Stimulated activated effector memory CD8-positive, alpha-beta T cell treated with anti-CD3 and anti-CD28 coated beads, Interleukin-12 subunit alpha, Interleukin-12 subunit beta, amount 100 ng/mL, for 72 hours (primary cell): ENCODE measurements at regions not wholly inside any gene's neighbourhood (a gene's known extent, or its start where the extent isn't known, plus 50 kb on each side); places are given as distances from the start of the nearest gene placed in this dataset.

Experiments used
- ATAC-seq: fragments of 150-1000 bp; cut with Tn5 transposase; 2 replicates; pipeline ENCODE4 v1.10.0; 2021
- DNase-seq, 2 donors: peaks; one replicate each; pipeline ENCODE4 v3.0.0; 2021 to 2022; ENCODE audit warnings: low spot score in 2 of 2
- H3K27ac Mint-ChIP-seq: one replicate; pipeline ENCODE4 v1.8.0; 2022; ENCODE audit warnings: mild to moderate bottlenecking, mixed read lengths
- H3K36me3 Mint-ChIP-seq: one replicate; pipeline ENCODE4 v1.8.0; 2022; ENCODE audit warnings: mild to moderate bottlenecking, mixed read lengths
- H3K4me1 Mint-ChIP-seq: one replicate; pipeline ENCODE4 v1.8.0; 2022; ENCODE audit warnings: mixed read lengths
- H3K4me3 Mint-ChIP-seq: one replicate; pipeline ENCODE4 v1.8.0; 2022; ENCODE audit warnings: mild to moderate bottlenecking, mixed read lengths
- H3K9me3 Mint-ChIP-seq: one replicate; pipeline ENCODE4 v1.8.0; 2022; ENCODE audit warnings: mixed read lengths

DNA sequence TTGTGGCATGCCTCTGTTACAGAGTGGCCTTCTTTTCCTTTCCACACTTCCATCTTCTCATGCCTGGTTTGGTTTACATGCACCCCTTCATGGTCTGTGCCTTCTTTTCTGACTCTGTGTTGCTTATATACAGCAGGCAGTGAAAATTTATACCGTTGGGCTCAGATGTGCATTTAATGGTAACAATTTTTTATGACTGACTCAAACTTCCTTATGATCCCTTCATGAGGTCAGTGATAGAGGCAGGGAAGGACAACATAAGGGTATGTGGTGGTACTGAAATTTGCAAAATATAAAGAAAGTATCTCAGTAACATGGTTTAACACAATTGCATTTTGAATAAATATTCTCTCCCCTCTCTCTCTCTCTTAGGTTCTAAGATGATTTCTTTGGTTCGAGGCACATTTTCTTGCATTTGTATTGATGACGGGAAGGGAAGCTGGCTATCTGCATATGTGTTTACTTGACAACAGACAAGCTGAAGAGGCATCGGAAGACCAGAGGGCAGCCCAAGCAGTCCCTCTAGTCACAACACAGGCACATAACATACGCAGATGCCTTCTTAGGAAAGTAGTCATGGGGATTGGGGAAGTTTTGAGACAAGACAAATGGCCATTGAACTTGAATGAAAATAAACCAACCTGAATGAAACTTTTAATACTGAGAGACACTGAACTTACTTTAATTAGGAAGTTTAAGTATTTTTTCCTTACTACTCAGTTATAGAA, 163.3 kb upstream of the LEF1 start:
- no peak for ATAC-seq
- H3K27ac Mint-ChIP-seq: no peak overlapping the region
- no peaks in the 10 kb centered on the region for H3K36me3 Mint-ChIP-seq
- no peak overlapping the region for H3K4me3 Mint-ChIP-seq
- H3K9me3 Mint-ChIP-seq: no peaks in the 10 kb centered on the region
- no peak for DNase-seq
- H3K4me1 Mint-ChIP-seq: peaks cover 6% of the 10 kb centered on the region

- DNase-seq (no peak), ATAC-seq (no peak)
- Mint-ChIP-seq H3K4me3 (no peak overlapping the region), H3K36me3 (no peaks in the 10 kb centered on the region), H3K4me1 (peaks cover 6% of the 10 kb centered on the region), H3K27ac (no peak overlapping the region), H3K9me3 (no peaks in the 10 kb centered on the region)
Observed at GRCh38 chr4:108328383-108328732, 159.6 kb upstream of the LEF1 start.

- H3K4me1 Mint-ChIP-seq: peaks cover 6% of the 10 kb centered on the region
- no peaks in the 10 kb centered on the region for H3K36me3 Mint-ChIP-seq
- no peak overlapping the region for H3K27ac Mint-ChIP-seq
- no peak for ATAC-seq
- no peak for DNase-seq
- no peaks in the 10 kb centered on the region for H3K9me3 Mint-ChIP-seq
- H3K4me3 Mint-ChIP-seq: no peak overlapping the region
Observed at GRCh38 chr4:108327642-108328382, 159.1 kb upstream of the LEF1 start.

- Mint-ChIP-seq H3K36me3 (no peaks in the 10 kb centered on the region), H3K4me3 (no peak overlapping the region), H3K27ac (no peak overlapping the region), H3K4me1 (peaks cover 6% of the 10 kb centered on the region), H3K9me3 (peaks cover 4% of the 10 kb centered on the region)
- ATAC-seq (no peak), DNase-seq (no peak)
Observed at GRCh38 chr4:108325561-108325960, 156.8 kb upstream of the LEF1 start.

GRCh38 chr4:108324450-108324849, 155.7 kb upstream of the LEF1 start:
- no peaks in the 10 kb centered on the region for H3K36me3 Mint-ChIP-seq
- peaks cover 6% of the 10 kb centered on the region for H3K4me1 Mint-ChIP-seq
- no peak overlapping the region for H3K27ac Mint-ChIP-seq
- H3K9me3 Mint-ChIP-seq: peaks cover 4% of the 10 kb centered on the region
- DNase-seq (no peak), ATAC-seq (no peak)
- H3K4me3 Mint-ChIP-seq: no peak overlapping the region

DNA sequence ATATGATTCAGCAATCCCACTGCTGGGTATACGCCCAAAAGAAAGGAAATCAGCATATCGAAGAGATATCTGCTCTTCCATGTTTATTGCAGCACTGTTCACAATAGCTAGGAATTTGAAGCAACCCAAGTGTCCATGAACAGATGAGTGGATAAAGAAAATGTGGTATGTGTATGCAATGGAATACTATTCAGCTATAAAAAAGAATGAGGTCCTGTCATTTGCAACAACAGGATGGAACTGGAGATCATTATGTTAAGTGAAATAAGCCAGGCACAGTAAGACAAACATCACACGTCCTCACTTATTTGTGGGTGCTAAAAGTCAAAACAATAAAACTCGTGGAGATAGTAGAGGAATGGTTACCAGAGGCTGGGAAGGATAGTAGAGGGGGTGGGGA, 153.8 kb upstream of the LEF1 start:
- ATAC-seq: no peak
- Mint-ChIP-seq H3K36me3 (no peaks in the 10 kb centered on the region), H3K9me3 (peaks cover 4% of the 10 kb centered on the region), H3K27ac (no peak overlapping the region), H3K4me1 (no peaks in the 10 kb centered on the region), H3K4me3 (no peak overlapping the region)
- no peak for DNase-seq

GRCh38 chr4:108320061-108320460, 151.3 kb upstream of the LEF1 start:
- no peak for ATAC-seq
- Mint-ChIP-seq H3K9me3 (peaks cover 4% of the 10 kb centered on the region), H3K4me1 (no peaks in the 10 kb centered on the region), H3K4me3 (no peak overlapping the region), H3K27ac (no peak overlapping the region), H3K36me3 (no peaks in the 10 kb centered on the region)
- DNase-seq: no peak

- Mint-ChIP-seq H3K9me3 (peaks cover under 1% of the 10 kb centered on the region), H3K4me1 (no peaks in the 10 kb centered on the region), H3K4me3 (no peak overlapping the region), H3K27ac (no peak overlapping the region), H3K36me3 (no peaks in the 10 kb centered on the region)
- no peak for DNase-seq
- ATAC-seq: no peak
Observed at GRCh38 chr4:108317377-108317776, 148.6 kb upstream of the LEF1 start.

- no peak for DNase-seq
- no peak for ATAC-seq
- H3K4me1 Mint-ChIP-seq: no peaks in the 10 kb centered on the region
- H3K27ac Mint-ChIP-seq: no peak overlapping the region
- peaks cover 2% of the 10 kb centered on the region for H3K9me3 Mint-ChIP-seq
- no peak overlapping the region for H3K4me3 Mint-ChIP-seq
- no peaks in the 10 kb centered on the region for H3K36me3 Mint-ChIP-seq
Observed at GRCh38 chr4:108315694-108316093, 147.0 kb upstream of the LEF1 start.

GRCh38 chr4:108314900-108315589, 146.3 kb upstream of the LEF1 start:
- Mint-ChIP-seq H3K27ac (no peak overlapping the region), H3K36me3 (no peaks in the 10 kb centered on the region), H3K4me1 (no peaks in the 10 kb centered on the region), H3K9me3 (peaks cover 2% of the 10 kb centered on the region), H3K4me3 (no peak overlapping the region)
- ATAC-seq (no peak), DNase-seq (no peak)

DNA sequence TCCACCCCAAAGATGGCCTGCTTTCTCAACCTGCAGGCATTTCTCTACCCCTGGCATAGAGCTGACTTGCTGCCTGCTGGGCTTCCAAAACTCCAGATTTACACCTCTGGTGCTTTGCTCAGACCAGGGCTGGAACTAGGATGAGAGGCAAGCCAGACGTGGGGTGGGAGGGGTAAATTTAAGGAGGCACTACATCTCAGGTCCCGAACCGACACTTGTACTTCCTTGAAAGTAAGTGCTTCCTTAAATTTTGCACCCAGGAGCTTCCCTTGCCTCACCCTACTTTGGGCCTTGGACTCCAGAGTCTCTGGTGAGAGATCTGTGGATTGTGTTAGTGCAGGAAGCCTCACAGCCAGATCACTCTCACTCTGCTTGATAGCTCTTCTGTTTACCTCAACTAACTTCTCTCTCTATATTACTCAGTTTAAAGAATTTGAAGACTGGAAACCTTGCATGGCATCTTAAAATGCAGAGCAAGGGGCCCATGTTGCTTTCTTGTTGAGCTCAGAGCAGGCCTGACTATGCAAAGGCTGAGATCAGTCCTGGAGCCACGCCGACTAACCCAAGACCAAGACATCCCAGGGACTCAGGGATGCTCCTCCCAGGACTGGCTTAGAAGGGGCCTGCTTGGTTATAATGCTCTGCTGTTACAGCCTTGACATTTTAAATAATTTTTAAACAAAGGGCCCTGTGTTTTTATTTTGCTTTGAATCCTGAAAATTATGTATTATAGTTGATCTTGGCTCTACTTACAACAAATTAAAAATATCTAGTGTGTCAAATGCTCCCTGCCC, 145.0 kb upstream of the LEF1 start:
- Mint-ChIP-seq H3K4me1 (no peaks in the 10 kb centered on the region), H3K27ac (no peak overlapping the region), H3K9me3 (peaks cover 2% of the 10 kb centered on the region), H3K4me3 (no peak overlapping the region), H3K36me3 (no peaks in the 10 kb centered on the region)
- ATAC-seq: no peak
- no peak for DNase-seq

DNA sequence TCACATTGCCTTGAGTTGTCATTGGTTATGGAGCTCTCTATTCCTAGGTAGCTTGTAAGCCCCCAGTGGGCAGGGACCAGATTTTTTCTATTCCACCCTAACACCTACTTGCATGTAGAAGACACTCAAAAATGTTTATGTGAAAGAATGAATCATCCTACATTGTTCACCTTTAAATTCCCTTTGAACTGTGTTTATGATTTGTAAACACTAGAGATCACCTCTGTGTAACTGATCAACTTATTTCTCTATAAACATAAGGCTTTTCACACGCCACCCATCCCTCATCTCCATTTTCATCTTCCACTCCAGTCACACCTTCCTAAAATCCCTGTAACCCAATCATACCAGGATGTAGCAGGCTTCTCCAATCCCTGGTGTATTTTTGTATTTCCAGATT, 142.6 kb upstream of the LEF1 start:
- no peak overlapping the region for H3K4me3 Mint-ChIP-seq
- no peak for ATAC-seq
- no peak overlapping the region for H3K27ac Mint-ChIP-seq
- no peaks in the 10 kb centered on the region for H3K4me1 Mint-ChIP-seq
- peaks cover 2% of the 10 kb centered on the region for H3K9me3 Mint-ChIP-seq
- no peaks in the 10 kb centered on the region for H3K36me3 Mint-ChIP-seq
- DNase-seq: no peak

GRCh38 chr4:108303488-108304177, 134.9 kb upstream of the LEF1 start:
- DNase-seq: no peak
- Mint-ChIP-seq H3K4me1 (no peaks in the 10 kb centered on the region), H3K4me3 (no peak overlapping the region), H3K36me3 (no peaks in the 10 kb centered on the region), H3K9me3 (peaks cover 4% of the 10 kb centered on the region), H3K27ac (no peak overlapping the region)
- ATAC-seq: no peak

GRCh38 chr4:108301545-108302251, 133.0 kb upstream of the LEF1 start:
- peaks cover 4% of the 10 kb centered on the region for H3K9me3 Mint-ChIP-seq
- DNase-seq (no peak), ATAC-seq (no peak)
- H3K36me3 Mint-ChIP-seq: no peaks in the 10 kb centered on the region
- H3K4me3 Mint-ChIP-seq: no peak overlapping the region
- H3K4me1 Mint-ChIP-seq: no peaks in the 10 kb centered on the region
- H3K27ac Mint-ChIP-seq: no peak overlapping the region
